HG03039 (cell line): ENCODE measurements at regions not wholly inside any gene's neighbourhood (a gene's known extent, or its start where the extent isn't known, plus 50 kb on each side); places are given as distances from the start of the nearest gene placed in this dataset.
"Not testable (repeated sequence)": the region's sequence is repeated elsewhere in the genome, so short reads cannot be mapped to it uniquely, and the experiment has no call there.

Source experiments
- ATAC-seq: cut with Tn5 transposase; IDR thresholded peaks from one replicate; pipeline ENCODE4 v1.9.1; 2021; ENCODE audit warnings: mild to moderate bottlenecking, moderate library complexity; ENCODE audit not compliant: unreplicated experiment

- ATAC-seq: not testable (repeated sequence)
Measured at GRCh38 chr7:76926416-76926815, 105.7 kb downstream of the SPDYE17 start.

- not testable (repeated sequence) for ATAC-seq
Measured at GRCh38 chr7:76924756-76925155, 107.4 kb downstream of the SPDYE17 start.

GRCh38 chr7:76918619-76919018 is 113.5 kb downstream of the SPDYE17 start:
- not testable (repeated sequence) for ATAC-seq

- ATAC-seq: not testable (repeated sequence)
Measured at GRCh38 chr7:76914361-76914760, 117.8 kb downstream of the SPDYE17 start.

GRCh38 chr7:76912011-76912814 is 119.9 kb downstream of the SPDYE17 start:
- ATAC-seq: not testable (repeated sequence)

- not testable (repeated sequence) for ATAC-seq
Measured at GRCh38 chr7:76904688-76905087, 127.5 kb downstream of the SPDYE17 start.

GRCh38 chr7:76901944-76902710 is 130.0 kb downstream of the SPDYE17 start:
- not testable (repeated sequence) for ATAC-seq

- not testable (repeated sequence) for ATAC-seq
Measured at GRCh38 chr7:76898807-76899206, 133.4 kb downstream of the SPDYE17 start.

GRCh38 chr7:76897007-76897406 is 135.2 kb downstream of the SPDYE17 start:
- not testable (repeated sequence) for ATAC-seq

- not testable (repeated sequence) for ATAC-seq
Measured at GRCh38 chr7:76895696-76896095, 136.5 kb downstream of the SPDYE17 start.

GRCh38 chr7:76891771-76892170 is 140.4 kb downstream of the SPDYE17 start:
- not testable (repeated sequence) for ATAC-seq

GRCh38 chr7:76879733-76880288 is 152.3 kb downstream of the SPDYE17 start:
- not testable (repeated sequence) for ATAC-seq

GRCh38 chr7:76875760-76876159 is 156.4 kb downstream of the SPDYE17 start:
- ATAC-seq: not testable (repeated sequence)

GRCh38 chr7:76870504-76870808 is 161.7 kb downstream of the SPDYE17 start:
- ATAC-seq: not testable (repeated sequence)

GRCh38 chr7:76867364-76867889 is 164.7 kb downstream of the SPDYE17 start:
- not testable (repeated sequence) for ATAC-seq

GRCh38 chr7:76863150-76863773 is 168.9 kb downstream of the SPDYE17 start:
- ATAC-seq: not testable (repeated sequence)

- not testable (repeated sequence) for ATAC-seq
Measured at GRCh38 chr7:76862241-76862640, 169.9 kb downstream of the SPDYE17 start.

GRCh38 chr7:76859933-76860332 is 172.2 kb downstream of the SPDYE17 start:
- not testable (repeated sequence) for ATAC-seq

- not testable (repeated sequence) for ATAC-seq
Measured at GRCh38 chr7:76854631-76855030, 177.5 kb downstream of the SPDYE17 start.

GRCh38 chr7:76852787-76853584 is 179.2 kb downstream of the SPDYE17 start:
- ATAC-seq: not testable (repeated sequence)
